ENCODE measurements at regions not wholly inside any gene's neighbourhood (a gene's known extent, or its start where the extent isn't known, plus 50 kb on each side); places are given as distances from the start of the nearest gene placed in this dataset.

DNA sequence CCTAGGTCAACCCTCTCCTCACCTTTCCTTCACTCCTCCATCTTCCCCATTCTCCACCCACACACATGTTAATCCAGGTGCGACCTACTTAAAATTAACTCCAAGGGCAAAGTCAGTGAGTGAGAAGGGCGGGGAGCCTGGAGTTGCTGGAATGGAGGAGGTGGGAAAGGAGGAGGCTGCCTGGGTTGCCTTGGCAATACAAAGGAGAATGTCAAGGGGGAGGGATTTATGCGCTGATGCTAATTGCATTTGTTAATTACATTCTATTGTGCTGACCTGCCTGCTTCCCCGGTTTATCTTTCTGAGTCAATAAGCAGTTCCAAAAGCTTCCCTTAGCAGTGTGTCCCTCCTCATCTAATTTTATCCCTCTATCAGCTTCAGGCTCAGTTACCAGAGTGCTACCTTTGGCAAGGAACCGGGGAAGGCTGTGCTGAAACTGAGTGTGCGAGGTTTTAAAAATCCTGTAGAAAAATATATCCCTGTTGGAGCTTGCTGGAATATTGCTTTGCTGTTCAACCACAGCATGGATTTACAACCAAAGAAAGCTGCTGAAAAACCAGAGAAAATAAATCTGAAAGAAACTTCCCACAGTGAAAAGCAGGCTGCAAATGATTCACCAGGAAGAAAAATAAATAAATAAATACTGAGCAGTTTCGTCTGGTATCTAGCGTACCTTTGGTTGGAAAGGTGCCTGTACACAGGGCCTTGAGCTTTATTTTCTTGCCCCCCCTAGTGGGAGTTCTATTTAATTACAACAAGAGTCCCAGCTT lies 113.2 kb upstream of the DGKB start:
- TF ChIP-seq NFYB (CRISPR knock-in tag; conservative IDR thresholded peaks at IDR 0.05; ENCODE audit: low read depth) (no peak), ZNF219 (CRISPR knock-in tag; IDR thresholded peaks at IDR 0.05; ENCODE audit: borderline replicate concordance) (no peak), CREB1 (CRISPR knock-in tag; IDR thresholded peaks at IDR 0.05) (no peak), NFE2L1 (CRISPR knock-in tag; IDR thresholded peaks at IDR 0.05) (no peak), TP53 (CRISPR knock-in tag; IDR thresholded peaks at IDR 0.05) (no peak)
- TF ChIP-seq, protein P1, sequence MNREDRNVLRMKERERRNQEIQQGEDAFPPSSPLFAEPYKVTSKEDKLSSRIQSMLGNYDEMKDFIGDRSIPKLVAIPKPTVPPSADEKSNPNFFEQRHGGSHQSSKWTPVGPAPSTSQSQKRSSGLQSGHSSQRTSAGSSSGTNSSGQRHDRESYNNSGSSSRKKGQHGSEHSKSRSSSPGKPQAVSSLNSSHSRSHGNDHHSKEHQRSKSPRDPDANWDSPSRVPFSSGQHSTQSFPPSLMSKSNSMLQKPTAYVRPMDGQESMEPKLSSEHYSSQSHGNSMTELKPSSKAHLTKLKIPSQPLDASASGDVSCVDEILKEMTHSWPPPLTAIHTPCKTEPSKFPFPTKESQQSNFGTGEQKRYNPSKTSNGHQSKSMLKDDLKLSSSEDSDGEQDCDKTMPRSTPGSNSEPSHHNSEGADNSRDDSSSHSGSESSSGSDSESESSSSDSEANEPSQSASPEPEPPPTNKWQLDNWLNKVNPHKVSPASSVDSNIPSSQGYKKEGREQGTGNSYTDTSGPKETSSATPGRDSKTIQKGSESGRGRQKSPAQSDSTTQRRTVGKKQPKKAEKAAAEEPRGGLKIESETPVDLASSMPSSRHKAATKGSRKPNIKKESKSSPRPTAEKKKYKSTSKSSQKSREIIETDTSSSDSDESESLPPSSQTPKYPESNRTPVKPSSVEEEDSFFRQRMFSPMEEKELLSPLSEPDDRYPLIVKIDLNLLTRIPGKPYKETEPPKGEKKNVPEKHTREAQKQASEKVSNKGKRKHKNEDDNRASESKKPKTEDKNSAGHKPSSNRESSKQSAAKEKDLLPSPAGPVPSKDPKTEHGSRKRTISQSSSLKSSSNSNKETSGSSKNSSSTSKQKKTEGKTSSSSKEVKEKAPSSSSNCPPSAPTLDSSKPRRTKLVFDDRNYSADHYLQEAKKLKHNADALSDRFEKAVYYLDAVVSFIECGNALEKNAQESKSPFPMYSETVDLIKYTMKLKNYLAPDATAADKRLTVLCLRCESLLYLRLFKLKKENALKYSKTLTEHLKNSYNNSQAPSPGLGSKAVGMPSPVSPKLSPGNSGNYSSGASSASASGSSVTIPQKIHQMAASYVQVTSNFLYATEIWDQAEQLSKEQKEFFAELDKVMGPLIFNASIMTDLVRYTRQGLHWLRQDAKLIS (CRISPR knock-in tag; IDR thresholded peaks at IDR 0.05; ENCODE audit: borderline replicate concordance): no peak
- TF ChIP-seq, protein P2, sequence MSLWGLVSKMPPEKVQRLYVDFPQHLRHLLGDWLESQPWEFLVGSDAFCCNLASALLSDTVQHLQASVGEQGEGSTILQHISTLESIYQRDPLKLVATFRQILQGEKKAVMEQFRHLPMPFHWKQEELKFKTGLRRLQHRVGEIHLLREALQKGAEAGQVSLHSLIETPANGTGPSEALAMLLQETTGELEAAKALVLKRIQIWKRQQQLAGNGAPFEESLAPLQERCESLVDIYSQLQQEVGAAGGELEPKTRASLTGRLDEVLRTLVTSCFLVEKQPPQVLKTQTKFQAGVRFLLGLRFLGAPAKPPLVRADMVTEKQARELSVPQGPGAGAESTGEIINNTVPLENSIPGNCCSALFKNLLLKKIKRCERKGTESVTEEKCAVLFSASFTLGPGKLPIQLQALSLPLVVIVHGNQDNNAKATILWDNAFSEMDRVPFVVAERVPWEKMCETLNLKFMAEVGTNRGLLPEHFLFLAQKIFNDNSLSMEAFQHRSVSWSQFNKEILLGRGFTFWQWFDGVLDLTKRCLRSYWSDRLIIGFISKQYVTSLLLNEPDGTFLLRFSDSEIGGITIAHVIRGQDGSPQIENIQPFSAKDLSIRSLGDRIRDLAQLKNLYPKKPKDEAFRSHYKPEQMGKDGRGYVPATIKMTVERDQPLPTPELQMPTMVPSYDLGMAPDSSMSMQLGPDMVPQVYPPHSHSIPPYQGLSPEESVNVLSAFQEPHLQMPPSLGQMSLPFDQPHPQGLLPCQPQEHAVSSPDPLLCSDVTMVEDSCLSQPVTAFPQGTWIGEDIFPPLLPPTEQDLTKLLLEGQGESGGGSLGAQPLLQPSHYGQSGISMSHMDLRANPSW (CRISPR knock-in tag; conservative IDR thresholded peaks at IDR 0.05; ENCODE audit: low read depth): no peak
- TF ChIP-seq, protein P3, sequence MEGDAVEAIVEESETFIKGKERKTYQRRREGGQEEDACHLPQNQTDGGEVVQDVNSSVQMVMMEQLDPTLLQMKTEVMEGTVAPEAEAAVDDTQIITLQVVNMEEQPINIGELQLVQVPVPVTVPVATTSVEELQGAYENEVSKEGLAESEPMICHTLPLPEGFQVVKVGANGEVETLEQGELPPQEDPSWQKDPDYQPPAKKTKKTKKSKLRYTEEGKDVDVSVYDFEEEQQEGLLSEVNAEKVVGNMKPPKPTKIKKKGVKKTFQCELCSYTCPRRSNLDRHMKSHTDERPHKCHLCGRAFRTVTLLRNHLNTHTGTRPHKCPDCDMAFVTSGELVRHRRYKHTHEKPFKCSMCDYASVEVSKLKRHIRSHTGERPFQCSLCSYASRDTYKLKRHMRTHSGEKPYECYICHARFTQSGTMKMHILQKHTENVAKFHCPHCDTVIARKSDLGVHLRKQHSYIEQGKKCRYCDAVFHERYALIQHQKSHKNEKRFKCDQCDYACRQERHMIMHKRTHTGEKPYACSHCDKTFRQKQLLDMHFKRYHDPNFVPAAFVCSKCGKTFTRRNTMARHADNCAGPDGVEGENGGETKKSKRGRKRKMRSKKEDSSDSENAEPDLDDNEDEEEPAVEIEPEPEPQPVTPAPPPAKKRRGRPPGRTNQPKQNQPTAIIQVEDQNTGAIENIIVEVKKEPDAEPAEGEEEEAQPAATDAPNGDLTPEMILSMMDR (IDR thresholded peaks at IDR 0.05): peak; percentile 57
- TF ChIP-seq, protein P4, sequence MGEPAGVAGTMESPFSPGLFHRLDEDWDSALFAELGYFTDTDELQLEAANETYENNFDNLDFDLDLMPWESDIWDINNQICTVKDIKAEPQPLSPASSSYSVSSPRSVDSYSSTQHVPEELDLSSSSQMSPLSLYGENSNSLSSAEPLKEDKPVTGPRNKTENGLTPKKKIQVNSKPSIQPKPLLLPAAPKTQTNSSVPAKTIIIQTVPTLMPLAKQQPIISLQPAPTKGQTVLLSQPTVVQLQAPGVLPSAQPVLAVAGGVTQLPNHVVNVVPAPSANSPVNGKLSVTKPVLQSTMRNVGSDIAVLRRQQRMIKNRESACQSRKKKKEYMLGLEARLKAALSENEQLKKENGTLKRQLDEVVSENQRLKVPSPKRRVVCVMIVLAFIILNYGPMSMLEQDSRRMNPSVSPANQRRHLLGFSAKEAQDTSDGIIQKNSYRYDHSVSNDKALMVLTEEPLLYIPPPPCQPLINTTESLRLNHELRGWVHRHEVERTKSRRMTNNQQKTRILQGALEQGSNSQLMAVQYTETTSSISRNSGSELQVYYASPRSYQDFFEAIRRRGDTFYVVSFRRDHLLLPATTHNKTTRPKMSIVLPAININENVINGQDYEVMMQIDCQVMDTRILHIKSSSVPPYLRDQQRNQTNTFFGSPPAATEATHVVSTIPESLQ (CRISPR knock-in tag; IDR thresholded peaks at IDR 0.05): no peak
